ENCODE measurements at regions not wholly inside any gene's neighbourhood (a gene's known extent, or its start where the extent isn't known, plus 50 kb on each side); places are given as distances from the start of the nearest gene placed in this dataset.
"Not testable (repeated sequence)": the region's sequence is repeated elsewhere in the genome, so short reads cannot be mapped to it uniquely, and the experiment has no call there.

DNA sequence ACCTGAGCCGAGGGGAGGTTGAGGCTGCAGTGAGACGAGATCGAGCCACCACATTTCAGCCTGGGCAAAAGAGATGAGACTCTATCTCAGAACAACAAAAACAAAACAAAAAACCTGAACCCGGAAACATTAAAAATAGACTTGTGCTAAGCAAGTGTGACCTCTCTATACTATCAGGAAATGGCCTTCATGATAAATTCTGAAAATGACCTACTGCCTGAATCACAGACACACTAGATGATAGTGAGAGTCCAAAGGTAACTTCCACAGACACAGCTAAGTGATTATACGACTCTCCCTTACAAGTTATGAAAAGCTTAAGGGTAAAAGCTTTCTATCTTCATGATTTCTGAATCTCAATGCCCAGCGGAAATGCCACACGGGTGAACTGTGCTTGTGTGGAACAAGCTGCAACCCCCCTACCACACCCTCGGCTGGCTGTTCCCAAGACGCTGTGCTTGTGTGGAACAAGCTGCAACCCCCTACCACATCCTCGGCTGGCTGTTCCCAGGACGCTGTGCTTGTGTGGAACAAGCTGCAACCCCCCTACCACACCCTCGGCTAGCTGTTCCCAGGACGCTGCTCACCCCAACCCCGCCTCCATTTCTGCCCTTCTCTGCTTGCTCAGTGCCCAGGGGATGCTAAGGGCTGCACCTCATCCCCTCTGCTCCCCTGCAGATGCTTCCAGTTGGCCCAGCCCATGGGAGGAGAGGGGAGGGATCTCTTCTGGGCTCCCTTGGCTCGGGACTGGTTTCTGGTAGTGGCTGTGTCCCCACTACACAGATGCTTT, 56.2 kb upstream of the TNK2 start:
- not testable (repeated sequence) for TF ChIP-seq EZH2 (IDR thresholded peaks at IDR 0.05); POLR2AphosphoS5 (IDR thresholded peaks at IDR 0.05; ENCODE audit: borderline replicate concordance, low read depth, low read length); FOXP2 (optimal IDR thresholded peaks at IDR 0.05; ENCODE audit: control extremely low read depth, extremely low read length, insufficient read depth)
